IgD-negative memory B cell (primary cell): ENCODE measurements at regions not wholly inside any gene's neighbourhood (a gene's known extent, or its start where the extent isn't known, plus 50 kb on each side); places are given as distances from the start of the nearest gene placed in this dataset.

Experiments used
- H3K27ac Mint-ChIP-seq, 3 donors: one replicate each; pipeline ENCODE4 v1.8.0; 2020 to 2022; ENCODE audit warnings: mild to moderate bottlenecking in 3 of 3, mixed read lengths in 3 of 3, moderate library complexity in 1 of 3
- H3K27me3 Mint-ChIP-seq: one replicate; pipeline ENCODE4 v1.8.0; 2021; ENCODE audit warnings: mixed read lengths
- H3K36me3 Mint-ChIP-seq: one replicate; pipeline ENCODE4 v1.8.0; 2020; ENCODE audit warnings: mild to moderate bottlenecking, mixed read lengths
- H3K4me1 Mint-ChIP-seq, 3 donors: one replicate each; pipeline ENCODE4 v1.8.0; 2020 to 2022; ENCODE audit warnings: mixed read lengths in 3 of 3, mild to moderate bottlenecking in 1 of 3
- H3K4me3 Mint-ChIP-seq, 4 donors: one replicate each; pipeline ENCODE4 v1.8.0; 2020 to 2022; ENCODE audit warnings: mild to moderate bottlenecking in 4 of 4, mixed read lengths in 4 of 4, moderate library complexity in 3 of 4
- H3K9me3 Mint-ChIP-seq, 3 donors: one replicate each; pipeline ENCODE4 v1.8.0; 2020 to 2021; ENCODE audit warnings: mixed read lengths in 3 of 3, mild to moderate bottlenecking in 1 of 3

DNA sequence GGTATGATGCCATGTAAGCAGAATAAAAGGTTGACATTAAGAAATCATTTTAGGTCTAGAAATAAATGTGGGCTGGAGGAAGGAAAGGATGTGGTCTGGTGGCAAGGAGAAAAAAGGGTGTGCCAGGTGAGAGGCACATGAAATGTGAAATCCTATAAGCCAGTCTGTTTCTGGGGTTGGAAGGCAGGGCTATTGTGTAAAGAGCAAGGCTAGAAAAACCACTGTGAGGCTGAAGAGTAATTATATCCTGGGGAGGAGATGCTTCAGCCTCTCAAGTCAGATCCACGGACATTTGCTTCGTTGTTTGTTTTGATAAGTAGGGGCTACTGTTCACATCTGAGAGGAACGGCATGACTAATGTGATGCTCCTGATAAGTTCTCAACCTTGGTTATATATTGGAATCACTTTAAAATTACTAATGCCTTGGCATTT, 77.5 kb upstream of the CTSC start:
- H3K4me1 Mint-ChIP-seq = peaks cover 0 to 6% (median 5%) of the 10 kb centered on the region in 3 donors
- H3K4me3 Mint-ChIP-seq = peak overlapping the region in 1 of 4 donors; percentile 63
- no peak overlapping the region for H3K27ac Mint-ChIP-seq
- H3K36me3 Mint-ChIP-seq = peaks cover 2% of the 10 kb centered on the region
- H3K27me3 Mint-ChIP-seq = peaks cover 3% of the 10 kb centered on the region
- H3K9me3 Mint-ChIP-seq = no peaks in the 10 kb centered on the region

DNA sequence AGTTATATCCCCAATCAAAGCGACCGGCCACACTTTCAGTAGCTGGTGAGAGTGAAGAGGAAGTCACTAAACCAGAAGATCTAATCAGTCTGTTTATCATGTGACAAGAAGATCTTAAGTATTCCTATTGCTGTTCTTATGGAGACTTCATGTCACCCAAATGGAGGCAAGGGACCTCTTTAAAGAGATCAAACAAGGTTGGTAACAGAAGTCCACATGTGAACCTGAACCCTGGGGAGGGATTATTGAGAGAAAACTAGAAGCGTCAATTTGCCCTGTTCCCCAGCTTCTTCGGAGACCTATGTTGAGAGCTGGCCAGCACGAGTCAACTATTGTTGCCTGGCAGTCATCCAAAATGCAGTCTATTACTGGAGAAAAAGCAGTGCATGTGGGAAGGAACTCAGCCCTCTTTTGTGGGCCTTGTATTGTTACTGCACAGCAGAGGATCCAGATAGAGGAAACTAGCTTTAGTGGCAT, 76.9 kb upstream of the CTSC start:
- peaks cover 2% of the 10 kb centered on the region for H3K36me3 Mint-ChIP-seq
- H3K27ac Mint-ChIP-seq = no peak overlapping the region
- peak overlapping the region in 1 of 4 donors; percentile 49 for H3K4me3 Mint-ChIP-seq
- H3K9me3 Mint-ChIP-seq = no peaks in the 10 kb centered on the region
- peaks cover 3% of the 10 kb centered on the region for H3K27me3 Mint-ChIP-seq
- peaks cover 0 to 6% (median 5%) of the 10 kb centered on the region in 3 donors for H3K4me1 Mint-ChIP-seq

DNA sequence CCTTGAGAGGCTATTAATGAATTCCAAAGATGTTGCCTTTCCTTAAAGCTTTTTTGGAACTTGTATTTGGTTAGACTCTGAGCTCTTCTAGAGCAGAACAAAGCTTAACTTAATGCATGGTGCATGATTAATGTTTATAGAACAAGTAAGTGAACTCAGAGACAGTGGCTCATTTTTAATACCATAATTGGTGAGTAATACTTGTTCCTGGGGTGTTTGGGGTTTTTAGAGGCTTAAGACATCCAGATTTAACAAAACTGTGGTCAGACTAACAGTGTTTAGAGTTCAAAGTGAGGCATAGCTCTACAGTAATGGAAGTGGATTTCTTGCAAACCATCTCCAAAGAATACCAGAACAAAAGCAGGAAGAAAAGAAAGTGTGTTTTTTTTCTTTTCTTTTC, 73.7 kb upstream of the CTSC start:
- no peaks in the 10 kb centered on the region for H3K9me3 Mint-ChIP-seq
- H3K36me3 Mint-ChIP-seq = peaks cover 2% of the 10 kb centered on the region
- H3K4me3 Mint-ChIP-seq = no peak overlapping the region
- H3K27ac Mint-ChIP-seq = no peak overlapping the region
- H3K4me1 Mint-ChIP-seq = peaks cover 0 to 6% (median 5%) of the 10 kb centered on the region in 3 donors
- peaks cover 3% of the 10 kb centered on the region for H3K27me3 Mint-ChIP-seq

DNA sequence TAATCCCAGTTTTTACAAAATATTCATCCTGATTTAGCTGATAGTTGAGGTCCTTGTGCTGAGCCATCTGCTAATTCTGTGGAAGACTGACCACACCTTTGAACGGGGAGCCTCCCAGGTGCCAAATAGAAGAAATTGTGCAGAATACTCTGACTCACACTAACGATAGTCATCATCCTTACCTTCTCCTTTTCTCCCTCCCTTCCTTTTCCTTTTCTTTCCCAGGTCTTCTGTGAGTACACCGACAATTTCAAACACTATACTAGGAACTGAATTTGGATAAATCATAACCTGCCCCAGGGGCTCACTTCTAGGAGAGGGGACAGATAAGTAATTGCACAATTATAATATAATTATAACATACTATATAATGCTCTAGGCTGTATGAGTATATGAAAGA, 73.1 kb upstream of the CTSC start:
- Mint-ChIP-seq H3K9me3 (no peaks in the 10 kb centered on the region), H3K4me1 (peaks cover 0 to 6% (median 5%) of the 10 kb centered on the region in 3 donors), H3K27me3 (peaks cover 3% of the 10 kb centered on the region), H3K36me3 (peaks cover 2% of the 10 kb centered on the region), H3K27ac (no peak overlapping the region), H3K4me3 (no peak overlapping the region)

DNA sequence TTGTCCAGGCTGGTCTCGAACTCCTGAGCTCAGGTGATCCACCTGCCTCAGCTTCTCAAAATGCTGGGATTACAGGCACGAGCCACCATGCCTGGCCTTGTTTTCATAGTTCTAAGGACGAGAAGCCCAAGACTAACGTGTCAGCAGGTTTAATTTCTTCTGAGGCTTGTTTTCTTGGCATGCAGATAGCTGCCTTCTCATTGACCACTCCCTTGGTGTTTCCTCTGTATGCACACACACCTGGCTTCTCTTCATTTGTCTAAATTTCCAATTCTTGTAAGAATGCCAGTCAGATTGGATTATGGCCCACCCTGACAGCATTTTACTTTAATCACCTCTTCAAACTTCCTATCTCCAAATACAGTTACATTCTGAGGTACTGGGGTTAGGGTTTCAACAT, 72.5 kb upstream of the CTSC start:
- peaks cover 0 to 4% (median 4%) of the 10 kb centered on the region in 3 donors for H3K4me1 Mint-ChIP-seq
- no peak overlapping the region for H3K4me3 Mint-ChIP-seq
- H3K36me3 Mint-ChIP-seq = peaks cover 2% of the 10 kb centered on the region
- peaks cover 3% of the 10 kb centered on the region for H3K27me3 Mint-ChIP-seq
- H3K9me3 Mint-ChIP-seq = no peaks in the 10 kb centered on the region
- no peak overlapping the region for H3K27ac Mint-ChIP-seq

DNA sequence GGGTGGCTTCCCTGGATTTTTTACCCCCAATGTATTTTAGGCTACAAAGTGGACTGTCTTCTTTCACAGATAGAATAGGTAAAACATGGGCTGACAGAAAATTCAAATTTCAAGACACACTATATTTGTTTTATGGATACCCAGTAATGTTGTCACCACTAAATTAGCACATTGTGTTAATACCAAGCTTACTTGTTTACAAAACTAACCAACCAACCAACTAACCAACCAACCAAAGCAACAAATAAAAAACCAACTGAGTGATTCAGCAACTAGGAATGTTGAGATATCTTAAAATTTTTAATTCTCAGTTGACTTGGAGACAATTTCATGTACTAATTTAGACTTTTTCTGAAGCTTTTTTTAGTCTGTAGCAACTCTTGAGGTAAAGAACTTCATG, 69.3 kb upstream of the CTSC start:
- Mint-ChIP-seq H3K9me3 (no peaks in the 10 kb centered on the region), H3K36me3 (no peaks in the 10 kb centered on the region), H3K27me3 (peaks cover 1% of the 10 kb centered on the region), H3K27ac (no peak overlapping the region), H3K4me1 (peaks cover 0 to 2% (median 0%) of the 10 kb centered on the region in 3 donors), H3K4me3 (no peak overlapping the region)

DNA sequence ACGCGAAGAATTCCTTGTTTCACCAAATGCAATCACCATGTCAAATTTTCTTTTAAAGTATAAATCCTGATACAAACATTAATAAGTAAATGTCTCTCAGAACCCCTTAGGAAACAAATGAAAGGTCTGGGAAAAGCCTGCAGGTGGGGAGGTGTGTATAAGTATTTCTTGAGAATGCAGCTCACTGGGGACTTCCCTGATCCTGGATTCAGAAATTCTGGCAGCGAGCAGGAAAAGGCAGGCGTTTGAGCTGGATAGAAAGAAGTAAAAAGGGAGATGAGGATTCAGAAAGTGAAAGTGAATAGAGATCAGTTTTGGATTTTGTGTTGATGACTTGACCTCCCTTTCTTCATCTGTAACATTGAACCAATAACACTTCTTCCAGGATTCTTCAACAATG, 68.3 kb upstream of the CTSC start:
- Mint-ChIP-seq H3K27ac (no peak overlapping the region), H3K36me3 (no peaks in the 10 kb centered on the region), H3K4me3 (no peak overlapping the region)

DNA sequence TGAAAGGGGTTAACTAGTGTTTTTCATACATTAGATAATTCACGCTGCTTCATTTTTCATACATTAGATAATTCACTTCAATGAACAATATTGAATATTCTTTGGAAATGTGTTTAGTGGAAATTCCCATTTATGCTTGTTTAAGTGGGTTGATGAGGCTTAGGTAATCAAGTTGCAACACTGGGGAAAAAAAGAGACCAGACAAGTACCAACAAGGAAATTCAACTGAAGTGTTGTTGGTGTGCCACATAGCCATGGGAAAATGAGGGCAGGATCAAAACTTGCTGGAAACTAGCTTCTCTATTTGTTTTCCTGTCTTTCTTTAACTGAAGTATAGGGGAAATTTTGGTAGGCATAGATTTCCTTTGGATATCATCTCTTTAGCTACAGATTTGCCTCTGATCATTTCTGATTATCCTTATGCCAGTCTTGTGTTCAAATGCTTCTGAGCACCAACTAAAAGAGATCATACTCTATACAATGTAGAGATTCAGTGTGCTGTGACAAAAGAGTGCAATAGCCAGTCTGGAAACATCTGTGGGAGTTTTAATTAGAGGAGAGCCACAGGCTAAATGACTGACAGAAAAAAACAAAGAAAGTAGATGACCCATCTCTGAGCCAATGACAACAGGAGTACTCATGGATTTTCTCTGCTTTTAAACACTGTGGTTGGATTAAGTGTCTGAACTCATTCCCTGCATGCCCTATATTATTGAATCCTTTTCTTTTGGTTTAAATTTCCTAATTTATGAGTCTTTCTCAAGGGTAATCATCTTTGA, 67.6 kb upstream of the CTSC start:
- Mint-ChIP-seq H3K9me3 (no peaks in the 10 kb centered on the region), H3K27me3 (no peaks in the 10 kb centered on the region)

More for the DNA sequence above, 68.3 kb upstream of the CTSC start:
- H3K27me3 Mint-ChIP-seq = peaks cover 1% of the 10 kb centered on the region
- H3K4me1 Mint-ChIP-seq = peaks cover 0 to 2% (median 0%) of the 10 kb centered on the region in 3 donors
- no peaks in the 10 kb centered on the region for H3K9me3 Mint-ChIP-seq

DNA sequence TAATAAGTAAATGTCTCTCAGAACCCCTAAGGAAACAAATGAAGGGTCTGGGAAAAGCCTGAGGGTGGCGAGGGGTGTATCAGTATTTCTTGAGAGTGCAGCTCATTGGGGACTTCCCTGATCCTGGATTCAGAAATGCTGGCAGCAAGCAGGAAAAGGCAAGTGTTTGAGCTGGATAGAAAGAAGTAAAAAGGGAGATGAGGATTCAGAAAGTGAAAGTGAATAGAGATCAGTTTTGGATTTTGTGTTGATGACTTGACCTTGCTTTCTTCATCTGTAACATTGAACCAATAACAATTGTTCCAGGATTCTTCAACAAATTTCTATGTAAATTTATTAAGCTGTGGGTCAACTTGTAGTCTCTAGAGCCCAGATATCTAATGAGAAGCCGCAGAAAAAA, 66.9 kb upstream of the CTSC start:
- Mint-ChIP-seq H3K36me3 (no peaks in the 10 kb centered on the region), H3K4me1 (peaks cover 0 to 2% (median 0%) of the 10 kb centered on the region in 3 donors), H3K27me3 (no peaks in the 10 kb centered on the region), H3K27ac (no peak overlapping the region), H3K9me3 (no peaks in the 10 kb centered on the region), H3K4me3 (peak overlapping the region in 1 of 4 donors; percentile 54)

More for the DNA sequence above, 67.6 kb upstream of the CTSC start:
- H3K36me3 Mint-ChIP-seq = no peaks in the 10 kb centered on the region
- peaks cover 0 to 2% (median 0%) of the 10 kb centered on the region in 3 donors for H3K4me1 Mint-ChIP-seq
- no peak overlapping the region for H3K27ac Mint-ChIP-seq
- H3K4me3 Mint-ChIP-seq = no peak overlapping the region

DNA sequence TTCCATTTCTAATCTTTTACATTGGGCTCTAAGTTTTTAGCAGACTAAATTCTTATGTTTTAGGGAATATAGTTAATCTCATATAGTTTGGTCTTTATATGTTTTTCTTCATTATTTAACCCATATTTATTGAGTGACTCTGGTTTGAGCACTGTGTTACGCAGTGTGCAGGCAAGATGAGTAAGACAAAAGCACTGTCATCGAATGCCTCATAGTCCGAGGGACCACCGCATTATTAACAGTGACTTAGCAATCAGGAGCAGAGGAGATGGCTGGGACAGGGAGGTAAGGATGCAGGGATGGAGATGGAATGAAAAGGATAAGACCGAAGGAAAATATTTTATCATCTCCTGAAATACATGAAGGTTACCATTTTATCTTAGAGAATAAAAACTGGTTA, 65.2 kb upstream of the CTSC start:
- Mint-ChIP-seq H3K27me3 (no peaks in the 10 kb centered on the region), H3K4me1 (peaks cover 0 to 2% (median 0%) of the 10 kb centered on the region in 3 donors), H3K4me3 (no peak overlapping the region), H3K36me3 (no peaks in the 10 kb centered on the region), H3K27ac (no peak overlapping the region), H3K9me3 (no peaks in the 10 kb centered on the region)

DNA sequence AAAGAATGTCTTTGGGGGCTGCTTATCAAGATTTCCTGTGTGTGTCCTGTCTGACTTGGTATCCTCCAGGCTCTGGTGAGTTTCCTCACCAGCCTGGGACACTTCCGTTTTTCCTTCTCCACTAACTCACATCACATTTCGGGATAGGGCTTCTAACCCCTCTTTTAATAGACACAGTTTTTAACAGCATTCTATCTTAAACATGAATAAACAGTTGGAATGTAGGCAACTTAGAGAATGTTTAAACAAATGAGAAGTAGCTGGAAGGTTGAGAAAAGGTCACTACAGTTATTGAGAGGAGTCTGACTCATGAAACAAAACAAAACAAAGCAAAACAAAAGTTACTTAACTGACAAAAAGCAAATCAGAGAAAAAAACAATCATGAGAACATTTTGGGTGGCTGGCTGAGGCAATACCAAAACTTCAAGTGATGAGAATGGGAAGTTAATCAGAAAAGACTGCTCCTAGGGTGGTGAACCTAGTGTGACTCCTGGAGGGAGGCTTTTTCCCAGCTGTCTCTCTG, 64.7 kb upstream of the CTSC start:
- peaks cover 0 to 2% (median 0%) of the 10 kb centered on the region in 3 donors for H3K4me1 Mint-ChIP-seq
- no peaks in the 10 kb centered on the region for H3K27me3 Mint-ChIP-seq
- no peaks in the 10 kb centered on the region for H3K36me3 Mint-ChIP-seq
- no peak overlapping the region for H3K27ac Mint-ChIP-seq
- no peaks in the 10 kb centered on the region for H3K9me3 Mint-ChIP-seq
- no peak overlapping the region for H3K4me3 Mint-ChIP-seq

DNA sequence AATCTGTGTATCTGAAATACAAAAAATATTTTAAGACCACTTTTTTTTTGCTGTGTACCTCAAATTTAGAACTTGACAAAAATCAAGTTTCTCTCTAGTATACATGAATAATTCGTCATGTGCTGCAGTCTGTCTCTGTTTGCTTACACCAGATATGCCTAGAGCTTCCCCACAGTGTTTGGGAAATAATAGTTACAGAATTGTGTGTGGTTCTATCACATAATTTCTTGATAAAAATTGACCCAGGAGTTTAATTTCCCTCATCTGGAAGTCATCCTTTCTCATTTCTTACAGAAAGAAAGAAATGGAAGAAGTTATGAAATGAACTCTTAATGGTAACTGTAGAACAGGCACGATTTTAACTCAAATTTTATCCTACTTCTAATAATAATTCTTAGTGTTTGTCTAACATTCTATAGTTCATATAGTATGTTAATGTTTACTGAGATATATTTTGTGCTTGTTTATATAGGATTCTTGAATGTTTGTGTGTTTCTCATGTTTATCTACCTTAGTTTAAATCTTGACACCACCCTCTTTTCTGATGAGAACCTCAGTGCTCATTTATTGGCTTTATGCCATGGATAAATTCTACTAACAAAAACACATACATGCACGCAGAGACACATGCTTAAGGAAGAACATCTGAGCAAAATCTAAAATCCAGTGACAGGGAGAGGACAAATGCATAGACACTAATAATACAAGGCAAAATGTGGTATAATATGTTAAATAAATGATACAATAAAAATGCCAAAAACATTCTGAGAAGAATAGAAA, 61.4 kb upstream of the CTSC start:
- peaks cover 1% of the 10 kb centered on the region for H3K36me3 Mint-ChIP-seq
- no peak overlapping the region for H3K4me3 Mint-ChIP-seq
- no peak overlapping the region for H3K27ac Mint-ChIP-seq
- peaks cover 0 to 2% (median 0%) of the 10 kb centered on the region in 3 donors for H3K4me1 Mint-ChIP-seq
- H3K27me3 Mint-ChIP-seq = no peaks in the 10 kb centered on the region
- H3K9me3 Mint-ChIP-seq = no peaks in the 10 kb centered on the region

DNA sequence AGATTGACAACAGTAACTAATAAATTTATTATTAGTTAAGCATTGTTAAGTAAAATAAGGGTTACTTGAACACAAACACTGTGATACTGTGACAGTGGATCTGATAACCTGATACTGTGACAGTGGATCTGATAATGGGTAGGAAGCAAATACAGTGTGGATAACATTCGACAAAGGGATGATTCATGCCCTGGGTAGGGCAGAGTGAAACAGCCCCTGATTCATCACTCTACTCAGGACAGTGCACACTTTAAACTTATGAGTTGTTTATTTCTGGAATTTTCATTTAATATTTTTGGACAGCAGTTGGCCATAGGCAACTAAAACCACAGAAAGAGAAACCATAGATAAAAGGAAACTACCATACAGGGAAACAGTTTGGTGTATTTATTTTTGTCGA, 60.8 kb upstream of the CTSC start:
- peaks cover 1% of the 10 kb centered on the region for H3K36me3 Mint-ChIP-seq
- no peaks in the 10 kb centered on the region for H3K9me3 Mint-ChIP-seq
- no peak overlapping the region for H3K27ac Mint-ChIP-seq
- H3K4me1 Mint-ChIP-seq = peaks cover 0 to 2% (median 0%) of the 10 kb centered on the region in 3 donors
- H3K27me3 Mint-ChIP-seq = no peaks in the 10 kb centered on the region
- H3K4me3 Mint-ChIP-seq = no peak overlapping the region

DNA sequence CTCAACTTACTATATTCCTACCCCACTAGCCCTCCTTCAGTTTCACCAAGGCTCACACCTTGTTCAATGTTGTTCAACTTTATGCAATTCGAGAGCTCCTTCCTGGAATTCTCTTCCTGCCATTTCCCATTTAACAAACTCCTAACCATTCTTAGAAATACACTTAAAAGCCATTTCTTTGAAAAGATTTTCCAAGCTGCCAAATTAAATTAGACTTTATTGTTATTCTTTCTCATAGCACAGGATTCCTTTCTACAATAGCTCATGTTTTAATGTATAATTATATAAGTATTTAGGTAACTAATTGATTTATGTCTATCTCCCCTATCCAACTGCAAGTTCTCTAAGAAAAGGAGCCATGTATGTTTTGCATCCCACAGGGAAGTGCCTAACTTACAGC, 52.7 kb upstream of the CTSC start:
- no peaks in the 10 kb centered on the region for H3K36me3 Mint-ChIP-seq
- no peak overlapping the region for H3K27ac Mint-ChIP-seq
- peaks cover 0 to 6% (median 0%) of the 10 kb centered on the region in 3 donors for H3K9me3 Mint-ChIP-seq
- H3K4me1 Mint-ChIP-seq = no peaks in the 10 kb centered on the region
- no peak overlapping the region for H3K4me3 Mint-ChIP-seq
- H3K27me3 Mint-ChIP-seq = no peaks in the 10 kb centered on the region

DNA sequence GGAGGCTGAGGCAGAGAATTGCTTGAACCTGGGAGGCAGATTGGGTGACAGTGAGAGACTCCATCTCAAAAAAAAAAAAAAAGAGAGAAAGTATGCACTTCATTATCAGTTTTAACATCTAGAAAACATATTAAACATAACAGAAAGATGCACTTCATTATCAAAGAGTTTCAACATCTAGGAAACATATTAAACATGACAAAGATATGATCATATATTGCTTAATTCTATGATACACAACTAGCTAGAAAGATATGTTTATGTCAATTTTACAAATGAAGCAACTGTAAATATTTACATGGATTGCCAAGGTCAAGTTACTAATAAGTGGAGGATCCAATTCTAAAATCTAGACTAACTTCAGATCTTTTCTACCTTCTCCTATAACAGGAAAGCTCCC, 50.4 kb upstream of the CTSC start:
- Mint-ChIP-seq H3K27ac (no peak overlapping the region), H3K4me3 (no peak overlapping the region), H3K36me3 (peaks cover 2% of the 10 kb centered on the region), H3K27me3 (no peaks in the 10 kb centered on the region), H3K4me1 (peaks cover 0 to 2% (median 0%) of the 10 kb centered on the region in 3 donors), H3K9me3 (peaks cover 0 to 6% (median 0%) of the 10 kb centered on the region in 3 donors)
